NT2/D1 (cell line): ENCODE measurements at regions not wholly inside any gene's neighbourhood (a gene's known extent, or its start where the extent isn't known, plus 50 kb on each side); places are given as distances from the start of the nearest gene placed in this dataset.
"Not testable (repeated sequence)": the region's sequence is repeated elsewhere in the genome, so short reads cannot be mapped to it uniquely, and the experiment has no call there.

ENCODE experiments used
- DNase-seq: peaks from one replicate; pipeline ENCODE4 v3.0.0-alpha.2; 2011; ENCODE audit warnings: low read depth, low spot score
- H3K27me3 ChIP-seq: 2 replicates; pipeline ENCODE4 v1.6.0; 2011; ENCODE audit warnings: mild to moderate bottlenecking; ENCODE audit not compliant: insufficient read length, insufficient read depth
- H3K36me3 ChIP-seq: 2 replicates; pipeline ENCODE4 v1.6.1; 2011; ENCODE audit warnings: mild to moderate bottlenecking, low read length, mixed read lengths; ENCODE audit not compliant: insufficient read depth, insufficient read length
- H3K4me1 ChIP-seq: 2 replicates; pipeline ENCODE4 v1.5.1; 2011; ENCODE audit not compliant: insufficient read depth, insufficient read length
- H3K4me3 ChIP-seq: 2 replicates; pipeline ENCODE4 v1.5.1; 2011; ENCODE audit warnings: low read depth; ENCODE audit not compliant: insufficient read length
- H3K9ac ChIP-seq: 2 replicates; pipeline ENCODE4 v1.6.0; 2011; ENCODE audit warnings: low read depth; ENCODE audit not compliant: insufficient read length
- H3K9me3 ChIP-seq: 2 replicates; pipeline ENCODE4 v1.5.1; 2011; ENCODE audit warnings: mild to moderate bottlenecking, low read length; ENCODE audit not compliant: insufficient read depth
- SUZ12 ChIP-seq: IDR thresholded peaks from 2 replicates; pipeline ENCODE4 v1.6.1; 2011; ENCODE audit not compliant: insufficient read length, insufficient read depth; ENCODE audit errors: extremely low read depth
- YY1 ChIP-seq: IDR thresholded peaks from 2 replicates; pipeline ENCODE4 v1.6.1; 2011; ENCODE audit not compliant: insufficient read length, insufficient read depth
- ZNF274 ChIP-seq: IDR thresholded peaks from 2 replicates; pipeline ENCODE4 v1.6.1; 2011; ENCODE audit warnings: mild to moderate bottlenecking, low read depth, low read length

GRCh38 chr20:51129147-51129776 is 106.4 kb upstream of the KCNG1 start:
- TF ChIP-seq ZNF274: no peak
- no peak for TF ChIP-seq YY1
- no peak for TF ChIP-seq SUZ12
- H3K9ac ChIP-seq: no peak overlapping the region
- no peaks in the 10 kb centered on the region for H3K27me3 ChIP-seq
- no peak for DNase-seq
- no peaks in the 10 kb centered on the region for H3K4me1 ChIP-seq
- no peak overlapping the region for H3K4me3 ChIP-seq
- H3K36me3 ChIP-seq: no peaks in the 10 kb centered on the region
- no peaks in the 10 kb centered on the region for H3K9me3 ChIP-seq

- no peak overlapping the region for H3K4me3 ChIP-seq
- H3K9ac ChIP-seq: no peak overlapping the region
- no peaks in the 10 kb centered on the region for H3K4me1 ChIP-seq
- H3K9me3 ChIP-seq: no peaks in the 10 kb centered on the region
- TF ChIP-seq ZNF274 (no peak), SUZ12 (no peak), YY1 (no peak)
- H3K27me3 ChIP-seq: no peaks in the 10 kb centered on the region
- DNase-seq: no peak
- no peaks in the 10 kb centered on the region for H3K36me3 ChIP-seq
These were observed 105.3 kb upstream of the KCNG1 start for GRCh38 chr20:51128198-51128597.

- H3K9me3 ChIP-seq: no peaks in the 10 kb centered on the region
- TF ChIP-seq ZNF274 (no peak), SUZ12 (no peak), YY1 (no peak)
- no peak overlapping the region for H3K4me3 ChIP-seq
- no peaks in the 10 kb centered on the region for H3K27me3 ChIP-seq
- DNase-seq: no peak
- H3K4me1 ChIP-seq: no peaks in the 10 kb centered on the region
- no peaks in the 10 kb centered on the region for H3K36me3 ChIP-seq
- H3K9ac ChIP-seq: no peak overlapping the region
These were observed 104.8 kb upstream of the KCNG1 start for GRCh38 chr20:51127713-51128112.

GRCh38 chr20:51126337-51126736 is 103.4 kb upstream of the KCNG1 start:
- no peak for TF ChIP-seq YY1
- Histone ChIP-seq H3K9me3 (no peaks in the 10 kb centered on the region), H3K4me3 (no peak overlapping the region), H3K36me3 (no peaks in the 10 kb centered on the region), H3K4me1 (peaks cover 4% of the 10 kb centered on the region), H3K27me3 (no peaks in the 10 kb centered on the region), H3K9ac (no peak overlapping the region)
- DNase-seq: no peak

- Histone ChIP-seq H3K4me1 (peaks cover 4% of the 10 kb centered on the region), H3K4me3 (no peak overlapping the region), H3K9me3 (no peaks in the 10 kb centered on the region)
These were observed 102.9 kb upstream of the KCNG1 start for GRCh38 chr20:51125780-51126179.

GRCh38 chr20:51125105-51125504 is 102.2 kb upstream of the KCNG1 start:
- H3K36me3 ChIP-seq: no peaks in the 10 kb centered on the region
- H3K27me3 ChIP-seq: no peaks in the 10 kb centered on the region
- no peak for DNase-seq
- H3K9ac ChIP-seq: no peak overlapping the region
- TF ChIP-seq YY1 (no peak), ZNF274 (no peak), SUZ12 (no peak)
- no peaks in the 10 kb centered on the region for H3K9me3 ChIP-seq
- H3K4me3 ChIP-seq: no peak overlapping the region
- peaks cover 4% of the 10 kb centered on the region for H3K4me1 ChIP-seq

More at GRCh38 chr20:51125780-51126179, 102.9 kb upstream of the KCNG1 start:
- H3K27me3 ChIP-seq: no peaks in the 10 kb centered on the region
- no peak for DNase-seq
- no peaks in the 10 kb centered on the region for H3K36me3 ChIP-seq
- TF ChIP-seq ZNF274 (no peak), YY1 (no peak), SUZ12 (no peak)
- no peak overlapping the region for H3K9ac ChIP-seq

- H3K27me3 ChIP-seq, H3K4me3 ChIP-seq, H3K36me3 ChIP-seq, H3K9me3 ChIP-seq, DNase-seq, H3K9ac ChIP-seq, H3K4me1 ChIP-seq: not testable (repeated sequence)
These were observed 101.0 kb upstream of the KCNG1 start for GRCh38 chr20:51123887-51124286.

- H3K4me1 ChIP-seq: peaks cover 9% of the 10 kb centered on the region
- H3K27me3 ChIP-seq: no peaks in the 10 kb centered on the region
- DNase-seq: no peak
- H3K4me3 ChIP-seq: no peak overlapping the region
- H3K9me3 ChIP-seq: no peaks in the 10 kb centered on the region
- no peak for TF ChIP-seq SUZ12
- TF ChIP-seq YY1: no peak
- no peak for TF ChIP-seq ZNF274
- no peak overlapping the region for H3K9ac ChIP-seq
- no peaks in the 10 kb centered on the region for H3K36me3 ChIP-seq
These were observed 100.2 kb upstream of the KCNG1 start for GRCh38 chr20:51122931-51123658.
